ENCODE measurements at regions not wholly inside any gene's neighbourhood (a gene's known extent, or its start where the extent isn't known, plus 50 kb on each side); places are given as distances from the start of the nearest gene placed in this dataset.

GRCh38 chr6:165930668-165931214 lies 236.9 kb downstream of the TBXT start:
- no peaks in the 10 kb centered on the region for H3K27me3 ChIP-seq (replicated peaks; ENCODE audit: insufficient read depth, low read length)
- H3K27ac ChIP-seq (ENCODE audit: low read length), result no peak overlapping the region
- TF ChIP-seq CTCF (IDR thresholded peaks at IDR 0.05; ENCODE audit: low read length), result no peak
- no peak for TF ChIP-seq EZH2phosphoT487 (IDR thresholded peaks at IDR 0.05; ENCODE audit: low read length)
- no peak for TF ChIP-seq EZH2 (optimal IDR thresholded peaks at IDR 0.05; ENCODE audit: low read depth, low read length)
- H3K4me2 ChIP-seq (ENCODE audit: low read depth, low read length), result no peak overlapping the region
- no peak for DNase-seq
- no peaks in the 10 kb centered on the region for H3K79me2 ChIP-seq (ENCODE audit: low read length)
- H3K4me1 ChIP-seq (ENCODE audit: low read length), result no peaks in the 10 kb centered on the region
- H4K20me1 ChIP-seq (ENCODE audit: insufficient read depth, low read length), result no peaks in the 10 kb centered on the region
- H3K9me3 ChIP-seq (replicated peaks; ENCODE audit: insufficient read depth, low read length), result no peaks in the 10 kb centered on the region
- H3K4me3 ChIP-seq (ENCODE audit: low read length), result no peak overlapping the region
- no peaks in the 10 kb centered on the region for H3K9me2 ChIP-seq (replicated peaks; ENCODE audit: insufficient read depth, low read length)
- H3K9ac ChIP-seq (ENCODE audit: low read length), result no peak overlapping the region
- H3F3A ChIP-seq (ENCODE audit: insufficient read depth, low read length), result no peaks in the 10 kb centered on the region
- H2AFZ ChIP-seq (ENCODE audit: low read length), result no peak overlapping the region
- H3K36me3 ChIP-seq (replicated peaks; ENCODE audit: insufficient read depth, low read length), result no peaks in the 10 kb centered on the region

- no peak overlapping the region for H3K9ac ChIP-seq (ENCODE audit: low read length)
- H3K4me3 ChIP-seq (ENCODE audit: low read length), result no peak overlapping the region
- DNase-seq, result no peak
- H3K9me2 ChIP-seq (replicated peaks; ENCODE audit: insufficient read depth, low read length), result no peaks in the 10 kb centered on the region
- no peak for TF ChIP-seq EZH2 (optimal IDR thresholded peaks at IDR 0.05; ENCODE audit: low read depth, low read length)
- TF ChIP-seq CTCF (IDR thresholded peaks at IDR 0.05; ENCODE audit: low read length), result no peak
- TF ChIP-seq EZH2phosphoT487 (IDR thresholded peaks at IDR 0.05; ENCODE audit: low read length), result no peak
- no peak overlapping the region for H3K27ac ChIP-seq (ENCODE audit: low read length)
- no peak overlapping the region for H3K4me2 ChIP-seq (ENCODE audit: low read depth, low read length)
- no peaks in the 10 kb centered on the region for H3K9me3 ChIP-seq (replicated peaks; ENCODE audit: insufficient read depth, low read length)
- H2AFZ ChIP-seq (ENCODE audit: low read length), result no peak overlapping the region
- H3F3A ChIP-seq (ENCODE audit: insufficient read depth, low read length), result no peaks in the 10 kb centered on the region
- no peaks in the 10 kb centered on the region for H3K4me1 ChIP-seq (ENCODE audit: low read length)
- no peaks in the 10 kb centered on the region for H3K27me3 ChIP-seq (replicated peaks; ENCODE audit: insufficient read depth, low read length)
- H3K36me3 ChIP-seq (replicated peaks; ENCODE audit: insufficient read depth, low read length), result no peaks in the 10 kb centered on the region
- no peaks in the 10 kb centered on the region for H3K79me2 ChIP-seq (ENCODE audit: low read length)
- H4K20me1 ChIP-seq (ENCODE audit: insufficient read depth, low read length), result no peaks in the 10 kb centered on the region
These were observed 238.0 kb downstream of the TBXT start for GRCh38 chr6:165929607-165930006.

- Histone ChIP-seq H3K9ac (ENCODE audit: low read length) (no peak overlapping the region), H3K4me1 (ENCODE audit: low read length) (no peaks in the 10 kb centered on the region), H3K79me2 (ENCODE audit: low read length) (no peaks in the 10 kb centered on the region), H3K4me3 (ENCODE audit: low read length) (no peak overlapping the region), H3K9me2 (replicated peaks; ENCODE audit: insufficient read depth, low read length) (no peaks in the 10 kb centered on the region), H3K27me3 (replicated peaks; ENCODE audit: insufficient read depth, low read length) (no peaks in the 10 kb centered on the region), H2AFZ (ENCODE audit: low read length) (no peak overlapping the region), H4K20me1 (ENCODE audit: insufficient read depth, low read length) (no peaks in the 10 kb centered on the region), H3K36me3 (replicated peaks; ENCODE audit: insufficient read depth, low read length) (no peaks in the 10 kb centered on the region), H3F3A (ENCODE audit: insufficient read depth, low read length) (no peaks in the 10 kb centered on the region), H3K9me3 (replicated peaks; ENCODE audit: insufficient read depth, low read length) (no peaks in the 10 kb centered on the region), H3K4me2 (ENCODE audit: low read depth, low read length) (no peak overlapping the region), H3K27ac (ENCODE audit: low read length) (no peak overlapping the region)
- no peak for DNase-seq
- no peak for TF ChIP-seq CTCF (IDR thresholded peaks at IDR 0.05; ENCODE audit: low read length)
- TF ChIP-seq EZH2phosphoT487 (IDR thresholded peaks at IDR 0.05; ENCODE audit: low read length), result no peak
- no peak for TF ChIP-seq EZH2 (optimal IDR thresholded peaks at IDR 0.05; ENCODE audit: low read depth, low read length)
These were observed 241.3 kb downstream of the TBXT start for GRCh38 chr6:165926378-165926777.

Data from MM.1S (cell line).